Suprapubic skin (tissue), 4 donors: ENCODE measurements at regions not wholly inside any gene's neighbourhood (a gene's known extent, or its start where the extent isn't known, plus 50 kb on each side); places are given as distances from the start of the nearest gene placed in this dataset.

Source experiments
- DNase-seq, 2 donors: peaks; one replicate each; pipeline ENCODE4 v3.0.0-alpha.2; 2019; ENCODE audit warnings: low spot score in 2 of 2
- H3K27ac ChIP-seq: fragments of 200-600 bp; sonication (generic); one replicate; pipeline ENCODE4 v1.5.1; 2019
- H3K27me3 ChIP-seq: fragments of 200-600 bp; sonication (generic); one replicate; pipeline ENCODE4 v1.5.1; 2019
- H3K36me3 ChIP-seq: fragments of 200-600 bp; sonication (generic); one replicate; pipeline ENCODE4 v1.5.1; 2019
- H3K4me1 ChIP-seq: fragments of 200-600 bp; sonication (generic); one replicate; pipeline ENCODE4 v1.5.1; 2019
- H3K4me3 ChIP-seq: fragments of 200-600 bp; sonication (generic); one replicate; pipeline ENCODE4 v1.5.1; 2019; ENCODE audit warnings: mild to moderate bottlenecking
- H3K9me3 ChIP-seq: fragments of 200-600 bp; sonication (generic); one replicate; pipeline ENCODE4 v1.5.1; 2019
- EP300 ChIP-seq: sonication (generic); formaldehyde crosslinking; IDR thresholded peaks from one replicate; pipeline ENCODE4 v1.6.1; 2017; ENCODE audit warnings: antibody characterized with exemption
- POLR2A ChIP-seq, 2 donors: fragments of 450-650 bp; IDR thresholded peaks; one replicate each; pipeline ENCODE4 v1.6.1; 2017; ENCODE audit warnings: antibody characterized with exemption in 2 of 2, mild to moderate bottlenecking in 2 of 2, moderate library complexity in 2 of 2
- POLR2AphosphoS5 ChIP-seq, 3 donors: sonication (generic); formaldehyde crosslinking; IDR thresholded peaks; one replicate each; pipeline ENCODE4 v1.6.1; 2017; ENCODE audit warnings: antibody characterized with exemption in 3 of 3
- WGBS: methylation state at CpG from one replicate; pipeline ENCODE4 v1.1.5; 2018; 5-methylcytosine and 5-hydroxymethylcytosine counted together
- TF ChIP-seq, protein P1 (sequence below), 2 donors: fragments of 200-600 bp in 1 of 2; fragments of 450-650 bp in 1 of 2; sonication (generic) in 1 of 2; IDR thresholded peaks; one replicate each; pipeline ENCODE4 v1.5.1; 2016 to 2019; ENCODE audit warnings: antibody characterized with exemption in 2 of 2, mild to moderate bottlenecking in 1 of 2, moderate library complexity in 1 of 2

DNA sequence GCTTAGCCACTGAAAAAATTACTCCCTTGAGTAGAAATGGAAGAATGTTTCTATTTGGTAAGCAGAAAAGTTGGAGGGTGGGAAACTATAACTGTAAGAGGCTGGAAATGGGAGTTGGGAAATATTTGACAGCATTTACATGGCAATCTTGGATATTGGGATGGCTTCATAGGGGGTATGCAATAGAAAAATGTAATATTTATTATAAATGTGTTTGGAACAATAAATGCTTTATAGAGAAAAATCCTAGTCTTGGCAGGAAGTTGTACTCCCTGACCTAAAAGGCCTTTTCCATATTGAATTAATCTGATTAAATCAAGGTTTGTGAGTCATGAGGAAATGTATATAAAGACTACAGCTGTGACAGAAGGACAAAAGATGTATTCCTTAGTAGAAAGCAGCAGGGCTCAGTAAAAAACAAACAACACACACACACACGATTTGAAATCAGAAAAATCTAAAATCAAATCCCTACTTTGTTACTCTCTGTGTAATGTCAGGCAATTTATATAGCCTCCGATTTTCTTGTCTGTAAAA lies 272.3 kb downstream of the CD109 start:
- no peak overlapping the region for H3K4me3 ChIP-seq
- no peak overlapping the region for H3K27ac ChIP-seq
- peaks cover 3% of the 10 kb centered on the region for H3K4me1 ChIP-seq
- WGBS = 66% methylated on average over 2 of the region's 2 CpGs
- no peak for DNase-seq
- no peaks in the 10 kb centered on the region for H3K9me3 ChIP-seq
- H3K27me3 ChIP-seq = no peaks in the 10 kb centered on the region
- H3K36me3 ChIP-seq = no peaks in the 10 kb centered on the region
- TF ChIP-seq, protein P1, sequence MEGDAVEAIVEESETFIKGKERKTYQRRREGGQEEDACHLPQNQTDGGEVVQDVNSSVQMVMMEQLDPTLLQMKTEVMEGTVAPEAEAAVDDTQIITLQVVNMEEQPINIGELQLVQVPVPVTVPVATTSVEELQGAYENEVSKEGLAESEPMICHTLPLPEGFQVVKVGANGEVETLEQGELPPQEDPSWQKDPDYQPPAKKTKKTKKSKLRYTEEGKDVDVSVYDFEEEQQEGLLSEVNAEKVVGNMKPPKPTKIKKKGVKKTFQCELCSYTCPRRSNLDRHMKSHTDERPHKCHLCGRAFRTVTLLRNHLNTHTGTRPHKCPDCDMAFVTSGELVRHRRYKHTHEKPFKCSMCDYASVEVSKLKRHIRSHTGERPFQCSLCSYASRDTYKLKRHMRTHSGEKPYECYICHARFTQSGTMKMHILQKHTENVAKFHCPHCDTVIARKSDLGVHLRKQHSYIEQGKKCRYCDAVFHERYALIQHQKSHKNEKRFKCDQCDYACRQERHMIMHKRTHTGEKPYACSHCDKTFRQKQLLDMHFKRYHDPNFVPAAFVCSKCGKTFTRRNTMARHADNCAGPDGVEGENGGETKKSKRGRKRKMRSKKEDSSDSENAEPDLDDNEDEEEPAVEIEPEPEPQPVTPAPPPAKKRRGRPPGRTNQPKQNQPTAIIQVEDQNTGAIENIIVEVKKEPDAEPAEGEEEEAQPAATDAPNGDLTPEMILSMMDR (IDR thresholded peaks at IDR 0.05) = no peak
- TF ChIP-seq POLR2A (IDR thresholded peaks at IDR 0.05) = no peak
- TF ChIP-seq EP300 = no peak
- TF ChIP-seq POLR2AphosphoS5 (IDR thresholded peaks at IDR 0.05) = no peak

DNA sequence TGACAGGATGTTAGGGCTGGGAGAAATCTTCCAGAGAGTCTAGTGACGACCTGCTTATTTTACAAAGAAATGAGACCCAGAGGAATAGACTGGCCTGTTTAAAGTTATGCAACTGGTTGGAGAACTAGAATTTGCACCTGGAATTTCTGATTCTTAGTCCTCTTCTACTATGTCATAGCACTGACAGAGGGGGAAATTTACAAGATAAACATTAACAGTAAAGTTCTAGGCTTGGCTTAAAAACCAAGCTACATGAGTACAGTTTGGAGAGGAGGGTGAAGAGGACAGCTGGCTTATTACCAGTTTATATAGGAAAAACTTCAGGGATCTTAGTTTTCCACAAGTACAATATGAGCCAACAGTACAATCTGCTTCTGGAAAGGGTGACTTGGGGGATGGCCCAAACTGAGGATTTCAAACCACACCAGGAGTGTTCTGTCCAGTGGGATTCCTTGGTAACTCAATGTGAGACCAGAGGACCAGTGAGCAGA lies 269.6 kb downstream of the CD109 start:
- no peak for DNase-seq
- WGBS = 61% methylated on average over 1 of the region's 1 CpG
- H3K36me3 ChIP-seq = no peaks in the 10 kb centered on the region
- no peaks in the 10 kb centered on the region for H3K27me3 ChIP-seq
- TF ChIP-seq POLR2AphosphoS5 (IDR thresholded peaks at IDR 0.05) (no peak), EP300 (no peak), POLR2A (IDR thresholded peaks at IDR 0.05) (no peak)
- TF ChIP-seq, protein P1 (IDR thresholded peaks at IDR 0.05) = no peak
- no peak overlapping the region for H3K27ac ChIP-seq
- no peaks in the 10 kb centered on the region for H3K9me3 ChIP-seq
- H3K4me3 ChIP-seq = no peak overlapping the region
- H3K4me1 ChIP-seq = peaks cover 3% of the 10 kb centered on the region

DNA sequence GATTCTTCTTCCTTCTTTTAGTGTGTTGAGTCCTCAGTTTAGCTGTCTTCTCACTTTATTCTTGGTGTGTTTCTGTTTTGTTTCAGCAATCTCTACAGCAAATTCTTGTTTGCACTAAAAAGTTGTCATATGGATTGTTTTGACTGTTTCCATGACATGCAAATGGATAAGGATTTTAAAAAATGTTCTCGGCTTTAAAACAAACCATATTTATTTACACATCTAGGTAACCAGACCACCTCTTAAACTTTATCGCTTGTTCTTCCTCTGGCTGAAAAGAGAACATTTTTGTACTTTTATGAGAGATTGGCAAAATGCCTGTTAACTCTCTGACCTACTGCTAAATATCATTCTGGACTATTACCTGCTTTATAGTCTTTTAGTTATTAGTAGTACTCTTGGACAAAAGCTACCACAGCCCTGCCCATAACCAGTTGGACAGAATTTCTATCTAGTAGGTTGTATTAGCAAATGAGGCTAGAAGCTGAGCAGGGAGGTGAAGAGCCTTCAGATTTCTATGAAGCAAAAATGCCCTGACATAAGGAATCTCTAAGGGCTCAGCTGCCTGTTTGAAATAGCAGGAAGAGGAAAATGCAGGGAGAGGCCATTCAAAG lies 268.3 kb downstream of the CD109 start:
- Histone ChIP-seq H3K4me1 (no peaks in the 10 kb centered on the region), H3K27me3 (no peaks in the 10 kb centered on the region), H3K36me3 (no peaks in the 10 kb centered on the region), H3K9me3 (no peaks in the 10 kb centered on the region), H3K4me3 (no peak overlapping the region), H3K27ac (no peak overlapping the region)
- TF ChIP-seq EP300 = no peak
- TF ChIP-seq POLR2AphosphoS5 (IDR thresholded peaks at IDR 0.05) = no peak
- TF ChIP-seq, protein P1 (IDR thresholded peaks at IDR 0.05) = no peak
- TF ChIP-seq POLR2A (IDR thresholded peaks at IDR 0.05) = no peak
- no peak for DNase-seq
- 75% methylated on average over 2 of the region's 2 CpGs for WGBS

DNA sequence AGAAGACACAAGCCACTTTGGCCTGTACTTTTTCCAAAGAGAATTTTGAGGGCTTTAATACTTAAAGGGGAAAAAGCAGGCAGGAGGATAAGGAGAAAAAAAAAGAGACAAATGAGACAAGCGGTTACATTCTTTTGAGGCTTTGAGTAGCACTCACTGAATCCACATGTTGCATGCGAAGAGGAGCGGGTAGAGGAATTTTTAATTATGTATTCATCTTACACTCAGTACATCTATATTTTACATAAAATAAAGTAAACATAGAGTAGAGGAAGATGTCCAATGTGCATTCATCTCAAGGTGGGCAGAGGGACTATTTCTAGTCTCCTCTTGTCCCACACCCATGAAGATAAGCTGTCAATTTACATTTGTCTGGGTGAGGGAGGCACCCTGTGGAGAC lies 266.9 kb downstream of the CD109 start:
- H3K4me1 ChIP-seq = no peaks in the 10 kb centered on the region
- no peak for TF ChIP-seq EP300
- TF ChIP-seq POLR2A (IDR thresholded peaks at IDR 0.05) = no peak
- TF ChIP-seq, protein P1 (IDR thresholded peaks at IDR 0.05) = no peak
- no peak for TF ChIP-seq POLR2AphosphoS5 (IDR thresholded peaks at IDR 0.05)
- no peak overlapping the region for H3K4me3 ChIP-seq
- no peaks in the 10 kb centered on the region for H3K27me3 ChIP-seq
- WGBS = 97% methylated on average over 3 of the region's 3 CpGs
- no peak overlapping the region for H3K27ac ChIP-seq
- no peaks in the 10 kb centered on the region for H3K36me3 ChIP-seq
- no peak for DNase-seq
- no peaks in the 10 kb centered on the region for H3K9me3 ChIP-seq

DNA sequence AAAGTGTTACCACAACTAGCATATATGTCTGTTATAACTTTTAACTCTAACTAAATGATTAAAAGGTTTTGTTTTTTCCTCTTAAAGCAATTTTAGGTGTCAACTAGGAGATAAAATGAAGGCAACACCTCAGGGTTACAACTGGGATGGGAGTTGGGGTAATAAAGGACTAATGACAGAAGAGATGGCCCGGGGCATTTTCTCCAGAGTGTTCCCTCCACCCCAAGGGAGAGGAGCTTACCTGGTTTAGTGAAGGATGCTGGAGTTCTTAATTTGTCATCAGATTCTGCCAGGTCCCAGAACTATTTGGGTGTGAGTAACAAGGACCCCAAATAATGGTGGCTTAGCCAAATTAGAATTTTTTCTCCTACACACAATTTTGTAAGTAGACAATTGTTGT lies 260.3 kb downstream of the CD109 start:
- 33% methylated on average over 1 of the region's 1 CpG for WGBS
- Histone ChIP-seq H3K36me3 (no peaks in the 10 kb centered on the region), H3K4me3 (no peak overlapping the region), H3K9me3 (no peaks in the 10 kb centered on the region), H3K27me3 (no peaks in the 10 kb centered on the region), H3K4me1 (no peaks in the 10 kb centered on the region), H3K27ac (no peak overlapping the region)
- no peak for TF ChIP-seq POLR2A (IDR thresholded peaks at IDR 0.05)
- TF ChIP-seq, protein P1 (IDR thresholded peaks at IDR 0.05) = no peak
- no peak for TF ChIP-seq POLR2AphosphoS5 (IDR thresholded peaks at IDR 0.05)
- no peak for TF ChIP-seq EP300
- no peak for DNase-seq
